GM21381 (cell line): ENCODE measurements at regions not wholly inside any gene's neighbourhood (a gene's known extent, or its start where the extent isn't known, plus 50 kb on each side); places are given as distances from the start of the nearest gene placed in this dataset.

Experiments used
- ATAC-seq: cut with Tn5 transposase; IDR thresholded peaks from one replicate; pipeline ENCODE4 v1.9.1; 2021; ENCODE audit warnings: mild to moderate bottlenecking, moderate library complexity; ENCODE audit not compliant: unreplicated experiment

- ATAC-seq, result no peak
Measured at GRCh38 chr5:171676286-171676944, 109.2 kb upstream of the SMIM23 start.

GRCh38 chr5:171678646-171679045, 107.0 kb upstream of the SMIM23 start:
- no peak for ATAC-seq

GRCh38 chr5:171680485-171680884, 105.1 kb upstream of the SMIM23 start:
- no peak for ATAC-seq

- ATAC-seq, result no peak
Measured at GRCh38 chr5:171681061-171681460, 104.6 kb upstream of the SMIM23 start.

- ATAC-seq, result no peak
Measured at GRCh38 chr5:171681677-171682076, 103.9 kb upstream of the SMIM23 start.

- ATAC-seq, result no peak
Measured at GRCh38 chr5:171682801-171683200, 102.8 kb upstream of the SMIM23 start.

GRCh38 chr5:171684169-171684568, 101.4 kb upstream of the SMIM23 start:
- no peak for ATAC-seq

GRCh38 chr5:171688696-171689495, 96.7 kb upstream of the SMIM23 start:
- ATAC-seq, result no peak

- ATAC-seq, result no peak
Measured at GRCh38 chr5:171689853-171690417, 95.7 kb upstream of the SMIM23 start.

GRCh38 chr5:171692107-171692506, 93.5 kb upstream of the SMIM23 start:
- ATAC-seq, result no peak

- no peak for ATAC-seq
Measured at GRCh38 chr5:171692936-171693335, 92.7 kb upstream of the SMIM23 start.

GRCh38 chr5:171693412-171693811, 92.2 kb upstream of the SMIM23 start:
- no peak for ATAC-seq

GRCh38 chr5:171695804-171696203, 89.8 kb upstream of the SMIM23 start:
- no peak for ATAC-seq

GRCh38 chr5:171697221-171698102, 88.2 kb upstream of the SMIM23 start:
- ATAC-seq, result no peak

- no peak for ATAC-seq
Measured at GRCh38 chr5:171700318-171700912, 85.2 kb upstream of the SMIM23 start.

GRCh38 chr5:171701100-171701541, 84.5 kb upstream of the SMIM23 start:
- no peak for ATAC-seq

- ATAC-seq, result no peak
Measured at GRCh38 chr5:171702135-171702770, 83.4 kb upstream of the SMIM23 start.

- no peak for ATAC-seq
Measured at GRCh38 chr5:171703146-171703545, 82.5 kb upstream of the SMIM23 start.

- ATAC-seq, result no peak
Measured at GRCh38 chr5:171705036-171705435, 80.6 kb upstream of the SMIM23 start.

- no peak for ATAC-seq
Measured at GRCh38 chr5:171705830-171706468, 79.7 kb upstream of the SMIM23 start.
